RCC 7860 (cell line): ENCODE measurements at regions not wholly inside any gene's neighbourhood (a gene's known extent, or its start where the extent isn't known, plus 50 kb on each side); places are given as distances from the start of the nearest gene placed in this dataset.
A peak's percentile ranks its signal among the peaks of the same experiment; 100 is the strongest.
"Not testable (repeated sequence)": the region's sequence is repeated elsewhere in the genome, so short reads cannot be mapped to it uniquely, and the experiment has no call there.

Experiments
- DNase-seq: peaks from one replicate; pipeline ENCODE4 v3.0.0-alpha.2; 2015; ENCODE audit warnings: low spot score
- FAIRE-seq: peaks from 2 replicates; lab custom pipeline; 2012; peaks lifted over from hg19 to GRCh38; lab: Jason Lieb, UNC

DNA sequence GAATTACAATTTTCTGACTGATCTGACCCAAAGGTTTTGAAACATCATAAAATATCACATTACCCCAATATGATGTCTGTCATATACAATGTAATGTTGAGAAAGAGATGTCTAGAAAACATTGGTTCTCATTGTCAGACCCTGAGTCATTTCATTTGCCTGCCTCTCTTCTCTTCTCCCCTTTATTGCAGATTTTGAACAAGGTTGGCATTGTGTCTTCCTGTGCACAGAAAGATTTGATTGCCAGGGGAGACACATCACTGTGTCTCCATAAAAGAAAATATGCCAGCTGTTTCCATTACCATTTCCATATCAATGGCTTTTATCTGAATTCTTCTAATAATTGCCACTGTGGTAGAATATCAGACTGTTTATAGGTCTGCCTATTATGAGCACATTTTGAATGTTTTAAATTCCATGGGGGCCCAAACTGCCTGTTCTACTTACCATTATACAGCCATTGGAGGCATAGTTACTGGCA, 65.6 kb downstream of the IFI44 start:
- DNase-seq (no peak), FAIRE-seq (no peak)

DNA sequence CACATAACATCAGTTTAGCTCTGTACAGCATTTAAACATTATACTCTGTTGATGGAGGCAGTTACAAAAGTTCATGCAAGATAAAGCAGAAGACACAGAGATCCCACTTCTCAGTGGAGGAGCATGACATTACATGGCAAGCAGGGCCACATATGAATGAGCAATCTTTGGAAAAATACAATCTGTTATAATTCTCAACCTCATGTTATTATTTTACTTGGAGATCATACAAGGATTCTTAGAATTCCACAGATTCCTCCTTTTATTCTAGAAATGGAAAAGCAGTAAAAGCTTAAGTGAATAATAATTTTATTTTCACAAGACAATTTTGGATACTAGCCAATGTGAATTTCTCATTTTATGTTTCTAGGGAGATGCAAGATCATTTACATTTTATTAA, 66.6 kb downstream of the IFI44 start:
- DNase-seq, result no peak
- no peak for FAIRE-seq

DNA sequence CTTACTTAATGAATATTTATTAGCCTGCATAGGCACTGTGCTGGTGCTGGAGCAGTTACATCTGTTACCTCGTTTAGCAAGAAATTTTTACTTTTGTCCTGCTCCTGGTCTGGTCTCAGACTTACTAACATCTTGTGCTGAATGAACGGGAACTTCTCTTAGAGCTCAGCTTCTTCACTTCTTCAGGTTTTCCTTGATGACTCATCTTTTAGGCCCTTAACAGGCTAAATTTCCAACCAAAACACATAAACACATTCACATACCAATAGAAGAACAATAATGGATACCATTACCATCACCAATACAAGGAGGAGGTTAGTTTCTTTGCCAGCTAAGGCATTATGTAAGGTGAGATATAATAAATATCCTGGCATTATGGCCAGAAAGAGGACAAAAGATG, 68.9 kb downstream of the IFI44 start:
- DNase-seq, result no peak
- FAIRE-seq, result no peak

DNA sequence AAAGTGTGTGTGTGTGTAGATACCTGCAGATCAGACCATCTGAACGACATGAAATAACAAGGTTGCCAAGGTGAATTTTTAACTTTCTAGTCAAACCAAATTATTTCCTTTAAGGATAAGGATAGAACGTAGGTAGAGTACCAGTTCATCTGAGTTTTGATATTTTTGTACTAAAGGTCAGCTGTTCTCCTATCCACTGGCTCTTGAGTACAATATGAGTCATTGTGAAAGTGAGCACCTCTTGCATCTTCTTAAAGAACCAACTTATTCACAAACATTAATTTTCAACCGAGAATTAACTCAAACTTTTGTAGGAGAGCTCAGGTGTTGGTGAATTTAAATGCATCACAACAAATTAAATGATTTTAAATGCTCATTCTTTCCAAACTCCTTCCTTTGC, 71.5 kb downstream of the IFI44 start:
- FAIRE-seq (no peak), DNase-seq (no peak)

DNA sequence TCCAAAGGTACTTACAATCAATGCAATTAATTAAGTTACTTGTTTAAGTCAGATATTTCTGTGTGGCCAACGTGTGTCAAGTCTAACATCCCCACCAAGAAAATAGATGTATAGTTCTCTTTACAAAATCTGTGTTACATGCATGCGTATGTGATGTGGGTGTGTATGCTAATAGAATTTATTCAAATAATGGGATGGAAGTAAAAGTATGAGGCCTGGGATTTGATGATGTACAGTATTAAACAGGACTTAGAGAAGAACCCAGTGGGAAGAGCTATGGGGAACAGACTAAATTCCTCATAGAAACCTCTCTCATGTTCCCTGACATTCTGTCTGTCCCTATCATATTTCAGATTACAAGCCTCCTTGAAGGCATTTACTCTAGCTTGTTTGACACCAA, 72.5 kb downstream of the IFI44 start:
- FAIRE-seq, result no peak
- no peak for DNase-seq

DNA sequence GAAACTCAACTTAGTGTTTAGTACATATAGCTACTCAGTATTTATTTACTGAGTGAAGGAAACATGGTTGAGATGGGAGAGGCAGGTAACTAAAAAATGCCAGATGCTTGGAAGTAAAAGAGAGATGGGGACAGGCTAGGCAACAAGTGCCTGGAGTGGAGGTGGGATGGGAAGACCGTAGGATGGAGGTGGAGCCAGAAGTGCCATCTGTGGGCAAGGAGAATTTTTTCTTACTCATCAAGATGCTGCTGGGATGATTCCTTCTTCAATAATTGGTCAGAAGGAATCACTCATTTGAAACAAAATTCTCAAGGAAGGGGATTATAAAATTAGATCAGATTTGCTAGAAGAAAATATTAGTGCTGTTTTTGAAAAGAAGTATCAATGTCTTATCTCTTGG, 72.9 kb downstream of the IFI44 start:
- no peak for DNase-seq
- FAIRE-seq, result no peak

DNA sequence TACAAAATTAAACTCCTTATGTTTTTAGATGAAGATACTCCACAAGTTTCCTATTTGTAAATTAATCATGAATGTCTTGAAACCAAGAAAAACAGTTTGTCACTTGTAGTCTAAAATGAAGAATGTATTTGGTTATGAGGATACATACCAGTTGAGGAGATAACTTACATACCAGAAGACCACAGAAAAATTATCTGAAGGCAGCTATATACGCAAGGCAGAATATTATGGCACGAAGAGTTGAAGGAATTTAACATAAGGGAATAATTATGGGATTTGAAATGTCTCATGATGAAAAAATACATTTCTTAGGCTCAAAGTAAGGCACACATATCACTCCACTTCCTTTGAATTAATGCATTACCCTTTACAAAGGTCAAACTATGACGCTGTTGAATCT, 73.3 kb downstream of the IFI44 start:
- FAIRE-seq, result no peak
- no peak for DNase-seq

DNA sequence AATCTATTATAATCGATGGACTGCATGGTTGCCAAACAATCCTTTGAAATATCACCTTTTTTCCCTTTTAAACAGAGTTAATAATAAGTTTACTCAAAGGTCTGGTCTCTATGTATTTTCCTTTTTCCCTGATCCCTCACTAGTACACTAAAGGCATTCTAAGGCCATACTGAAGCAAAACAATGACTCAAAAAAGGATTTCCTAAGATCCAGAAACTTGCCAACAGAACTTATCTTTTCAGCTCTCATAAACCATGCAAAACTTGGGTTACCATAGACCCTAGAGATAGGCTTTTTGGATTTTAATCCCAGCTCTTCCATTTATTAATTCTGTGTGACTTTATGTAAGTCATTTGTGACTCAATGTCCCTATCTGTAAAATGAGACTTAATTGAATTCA, 77.1 kb downstream of the IFI44 start:
- no peak for FAIRE-seq

DNA sequence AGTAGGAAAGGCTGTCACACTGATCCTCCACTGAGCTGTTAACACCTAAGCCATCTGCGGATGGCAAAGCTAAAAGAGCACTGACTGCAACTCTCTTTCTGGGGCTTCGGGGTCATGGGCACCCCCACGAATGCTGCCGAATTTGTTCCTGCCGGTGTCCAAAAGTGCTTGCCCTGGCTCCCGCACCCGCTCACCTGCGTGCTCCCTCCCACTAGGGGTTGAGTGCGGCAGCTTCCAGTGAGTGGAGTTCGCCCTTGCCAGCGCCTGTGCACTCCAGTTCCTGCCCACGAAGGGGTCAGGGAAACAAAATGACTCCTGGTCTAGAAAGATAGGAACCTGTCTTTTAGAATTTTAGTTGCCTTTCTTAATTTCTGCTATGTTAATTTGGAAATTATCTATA, 78.7 kb downstream of the IFI44 start:
- DNase-seq (no peak), FAIRE-seq (no peak)

More for the DNA sequence above, 77.1 kb downstream of the IFI44 start:
- no peak for DNase-seq

DNA sequence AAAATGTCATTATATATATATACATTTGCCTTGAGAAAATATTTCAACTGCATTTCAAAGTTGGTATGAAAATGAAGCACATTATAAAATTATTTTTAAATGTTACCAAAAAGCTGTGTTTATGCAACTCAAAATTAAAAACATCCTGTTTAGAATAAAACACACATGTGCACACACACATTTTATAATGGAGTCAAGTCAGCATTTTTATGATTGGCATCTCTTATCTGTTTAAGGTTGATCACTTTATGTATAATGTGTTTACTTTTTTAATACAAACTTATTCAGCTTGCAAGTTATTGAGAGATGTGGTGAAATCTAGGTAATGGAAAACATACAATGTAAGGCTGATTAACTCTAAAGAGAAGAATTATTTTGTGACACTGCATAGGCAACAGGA, 80.4 kb downstream of the IFI44 start:
- no peak for FAIRE-seq
- DNase-seq, result no peak

DNA sequence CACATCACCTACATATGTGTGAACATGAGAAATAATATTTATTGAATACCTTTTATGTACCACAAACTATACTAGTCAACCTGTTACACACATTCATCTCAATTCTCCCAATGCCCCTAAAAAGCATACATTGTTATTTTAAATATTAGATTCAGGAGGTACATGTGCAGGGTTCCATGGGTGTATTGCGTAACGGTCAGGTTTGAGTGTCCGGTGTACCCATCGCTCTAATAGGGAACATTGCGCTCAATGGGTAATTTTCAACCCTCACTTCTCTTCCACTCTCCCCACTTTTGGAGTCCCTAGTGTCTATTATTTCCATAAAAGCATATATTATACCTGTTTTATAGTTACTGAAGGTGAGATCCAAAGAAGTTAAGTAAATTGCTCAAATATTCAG, 82.0 kb downstream of the IFI44 start:
- FAIRE-seq (no peak), DNase-seq (no peak)

DNA sequence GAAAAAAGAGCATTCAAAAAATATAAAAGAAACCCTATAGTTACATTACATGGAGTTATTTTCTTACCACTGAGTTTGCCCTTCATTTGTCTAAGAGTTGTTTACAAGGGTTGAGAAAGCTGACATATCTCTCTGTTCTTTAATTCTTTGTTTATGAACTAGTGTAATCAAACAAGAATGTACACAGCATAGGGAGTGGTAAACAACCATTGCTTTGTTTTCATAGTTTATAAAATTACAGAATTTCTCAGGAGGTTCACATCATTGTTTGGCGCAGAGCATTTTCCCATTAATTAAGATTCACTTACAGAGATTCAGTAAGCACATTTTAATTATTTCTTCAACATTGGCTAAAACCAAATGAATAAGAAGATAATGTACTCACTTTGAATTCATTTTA, 87.6 kb downstream of the IFI44 start:
- no peak for FAIRE-seq
- DNase-seq, result no peak

DNA sequence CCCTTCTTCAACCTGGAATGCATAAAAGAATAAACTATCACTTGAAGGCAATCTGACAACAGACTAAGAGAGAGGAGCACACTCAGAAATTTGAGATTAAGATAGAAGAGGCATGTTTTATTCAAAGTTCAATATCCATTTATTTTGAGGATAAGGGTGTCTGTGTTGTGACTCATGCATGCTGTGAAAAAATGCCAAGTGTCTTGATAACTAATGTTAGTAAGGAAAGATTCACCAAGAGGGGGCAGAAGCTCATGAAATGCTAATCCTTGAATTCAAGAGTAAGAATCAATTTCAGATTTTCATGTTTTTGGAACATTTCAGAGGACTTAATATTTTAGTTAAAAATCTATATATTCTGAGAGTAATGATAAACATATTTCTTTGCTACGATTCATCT, 94.0 kb downstream of the IFI44 start:
- DNase-seq (no peak), FAIRE-seq (no peak)

DNA sequence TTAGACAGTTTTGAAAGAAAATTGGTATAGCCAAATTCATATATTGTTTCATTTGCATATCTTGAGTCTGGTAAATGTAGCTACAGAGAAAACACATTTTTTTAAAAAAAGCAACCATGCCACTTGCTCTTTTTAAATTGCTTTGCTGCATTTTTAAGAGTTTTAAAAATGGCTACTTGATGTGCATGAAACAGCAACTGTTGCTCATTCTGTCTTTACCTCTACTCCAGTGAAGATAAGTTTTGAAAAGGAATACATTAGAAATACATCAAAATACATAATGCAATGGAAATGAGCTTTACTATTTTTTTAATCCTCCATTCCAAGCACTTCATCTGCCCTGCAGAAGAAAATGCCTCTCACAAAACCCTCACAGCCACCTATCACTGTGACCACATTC, 95.5 kb downstream of the IFI44 start:
- DNase-seq (no peak), FAIRE-seq (no peak)

DNA sequence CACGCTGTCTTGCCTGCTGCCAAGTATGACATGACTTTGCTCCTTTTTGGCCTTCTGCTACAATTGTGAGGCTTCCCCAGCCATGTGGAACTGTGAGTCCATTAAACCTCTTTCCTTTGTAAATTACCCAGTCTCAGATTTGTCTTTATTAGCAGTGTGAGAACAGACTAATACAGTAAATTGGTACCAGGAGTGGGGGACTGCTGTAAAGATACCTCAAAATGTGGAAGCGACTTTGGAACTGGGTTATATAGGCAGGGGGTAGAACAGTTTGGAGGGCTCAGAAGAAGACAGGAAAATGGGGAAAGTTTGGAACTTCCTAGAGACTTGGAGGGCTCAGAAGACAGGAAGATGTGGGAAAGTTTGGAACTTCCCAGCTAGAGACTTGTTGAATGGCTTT, 104.0 kb downstream of the IFI44 start:
- DNase-seq, FAIRE-seq: not testable (repeated sequence)

DNA sequence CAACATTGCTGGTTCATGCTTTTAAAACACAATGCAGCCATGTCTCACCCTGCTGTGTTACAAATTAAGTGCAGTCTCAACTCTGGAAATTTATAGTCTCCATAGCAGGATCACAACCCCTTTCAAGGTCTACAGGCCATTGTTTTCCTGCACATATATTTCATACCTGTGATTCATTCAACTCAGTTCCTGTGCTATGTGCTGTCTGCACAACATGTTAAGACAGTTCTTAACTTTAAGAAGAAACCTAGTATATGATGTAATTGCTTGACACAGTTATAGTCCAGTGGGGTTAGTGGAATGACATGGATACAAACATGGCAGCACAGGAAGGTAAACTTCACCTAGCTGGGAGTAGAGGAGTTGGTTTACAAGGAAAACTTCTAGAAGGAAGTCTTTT, 106.4 kb downstream of the IFI44 start:
- DNase-seq (no peak), FAIRE-seq (no peak)

DNA sequence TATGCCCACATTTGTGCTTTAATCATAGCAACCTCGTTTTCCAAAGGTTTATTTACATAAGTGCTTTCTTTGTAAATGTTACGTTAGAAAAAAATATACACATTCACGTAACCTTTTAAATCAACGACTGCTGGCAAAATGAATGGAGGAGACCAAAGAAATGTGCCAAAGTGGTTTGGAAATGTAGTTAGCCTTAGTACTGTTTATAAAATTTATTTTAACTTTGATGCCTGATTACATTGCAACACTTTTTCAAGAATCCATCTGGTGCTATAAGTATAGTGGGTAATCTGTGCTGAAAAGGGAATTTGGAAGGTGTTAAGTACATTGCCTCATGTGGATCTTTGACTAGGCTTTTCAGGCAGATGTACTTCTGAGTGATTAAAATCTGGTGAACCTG, 108.9 kb downstream of the IFI44 start:
- no peak for FAIRE-seq
- no peak for DNase-seq

DNA sequence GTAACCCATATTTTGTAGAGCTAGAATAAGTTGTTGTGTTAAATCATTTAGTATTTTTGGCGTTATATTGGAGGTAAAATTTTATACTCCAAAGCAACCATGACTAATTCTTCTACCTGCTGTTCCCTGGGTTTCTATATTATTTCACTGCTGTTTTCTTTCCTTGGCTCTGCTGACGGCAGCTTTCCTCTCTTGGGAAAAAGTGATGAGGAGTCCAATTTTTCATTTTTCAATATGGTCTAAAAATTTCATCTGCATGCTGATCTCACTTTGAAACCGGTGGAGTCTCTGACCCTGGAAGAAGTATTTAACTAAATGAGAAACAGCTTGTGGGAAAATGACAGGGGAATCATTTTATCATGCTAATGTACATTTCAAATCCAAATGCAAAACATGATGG, 110.2 kb downstream of the IFI44 start:
- DNase-seq (no peak), FAIRE-seq (no peak)

DNA sequence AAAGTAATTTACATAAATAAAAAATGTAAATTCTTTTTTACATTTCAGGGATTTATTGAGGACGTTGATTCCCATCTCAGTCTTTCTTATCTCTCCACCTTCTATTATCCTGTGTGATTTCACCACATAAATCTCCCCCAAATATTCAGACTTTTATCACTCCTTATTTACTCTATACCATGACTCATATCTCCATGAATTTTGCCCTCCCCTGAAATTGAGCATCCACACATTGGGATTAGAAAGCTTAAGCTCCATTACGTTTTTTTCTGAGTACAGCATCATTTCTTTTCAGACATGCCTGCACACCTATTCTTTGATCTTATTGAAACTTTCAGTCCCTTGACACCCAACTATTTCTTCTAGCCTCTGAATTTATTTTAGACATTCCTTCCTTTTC, 111.2 kb downstream of the IFI44 start:
- DNase-seq (peak; percentile 18), FAIRE-seq (no peak)

DNA sequence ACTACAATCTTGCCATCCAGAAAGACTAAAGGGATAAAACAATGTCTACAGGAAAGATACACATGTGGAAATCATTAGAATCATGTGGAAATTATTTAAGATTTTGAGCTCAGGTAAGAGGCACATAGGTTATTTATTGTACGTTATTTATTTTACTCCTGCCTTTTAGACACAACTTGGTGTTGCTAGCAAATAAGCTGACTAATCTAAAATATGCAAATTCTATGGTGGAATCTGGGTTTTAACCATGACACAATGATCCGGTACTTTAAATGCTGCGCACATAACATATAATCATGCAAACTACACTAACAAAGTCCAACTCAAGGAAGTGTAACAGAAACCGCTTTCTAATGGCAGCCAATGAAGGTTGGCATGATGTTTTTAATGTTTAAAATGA, 112.5 kb downstream of the IFI44 start:
- FAIRE-seq (no peak), DNase-seq (no peak)

DNA sequence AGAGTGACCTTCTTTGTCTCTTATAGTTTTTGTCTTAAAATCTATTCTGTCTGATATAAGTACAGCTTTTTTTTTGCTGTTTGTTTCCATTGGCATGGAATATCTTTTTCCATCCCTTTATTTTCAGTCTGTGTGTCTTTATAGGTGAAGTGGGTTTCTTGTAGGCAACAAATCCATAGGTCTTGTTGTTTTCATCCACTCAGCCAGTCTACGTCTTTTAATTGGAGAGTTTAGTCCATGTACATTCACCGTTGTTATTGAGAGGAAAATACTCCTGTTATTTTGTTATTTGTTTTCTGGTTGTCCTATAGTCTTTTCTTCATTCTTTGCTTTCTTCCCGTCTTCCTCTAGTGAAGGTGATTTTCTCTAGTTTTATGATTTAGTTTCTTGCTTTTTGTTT, 115.9 kb downstream of the IFI44 start:
- DNase-seq (no peak), FAIRE-seq (no peak)

DNA sequence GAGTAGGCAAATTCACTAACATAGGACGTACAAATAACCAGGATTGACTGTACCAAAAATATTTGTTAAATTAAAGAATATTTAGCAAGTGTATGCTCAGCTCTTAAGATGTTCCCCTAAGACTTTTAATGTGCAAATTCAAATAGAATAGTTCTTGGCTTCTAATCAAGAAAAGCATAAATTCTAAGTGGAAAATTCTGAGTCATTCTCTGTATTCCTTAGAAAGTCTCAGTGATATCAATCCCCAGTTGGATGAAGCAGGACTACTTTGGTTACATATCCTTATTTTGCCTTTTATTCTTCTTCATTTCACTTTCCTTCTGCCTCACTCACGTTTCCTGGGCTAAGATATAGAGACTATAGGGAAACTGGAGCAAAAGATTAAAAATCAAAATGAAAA, 130.2 kb downstream of the IFI44 start:
- FAIRE-seq (no peak), DNase-seq (no peak)

DNA sequence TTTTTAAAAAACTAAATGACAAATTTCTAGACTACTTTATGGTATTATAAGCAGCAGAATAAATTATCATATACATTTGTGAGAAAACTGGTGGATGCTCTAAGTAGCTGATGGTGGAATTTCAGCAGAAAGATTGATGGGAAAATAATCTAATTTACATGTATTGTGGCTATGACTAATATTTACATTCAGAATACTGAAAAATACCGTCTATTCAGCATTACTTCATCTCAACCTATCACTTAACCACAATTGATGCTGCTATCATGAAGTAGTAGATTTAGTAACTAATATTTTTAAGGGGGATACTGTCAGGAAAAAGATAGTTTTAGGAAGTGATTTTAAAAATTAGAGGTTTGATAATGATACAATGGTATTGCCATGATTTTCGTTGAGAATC, 137.9 kb downstream of the IFI44 start:
- no peak for DNase-seq
- FAIRE-seq, result no peak

DNA sequence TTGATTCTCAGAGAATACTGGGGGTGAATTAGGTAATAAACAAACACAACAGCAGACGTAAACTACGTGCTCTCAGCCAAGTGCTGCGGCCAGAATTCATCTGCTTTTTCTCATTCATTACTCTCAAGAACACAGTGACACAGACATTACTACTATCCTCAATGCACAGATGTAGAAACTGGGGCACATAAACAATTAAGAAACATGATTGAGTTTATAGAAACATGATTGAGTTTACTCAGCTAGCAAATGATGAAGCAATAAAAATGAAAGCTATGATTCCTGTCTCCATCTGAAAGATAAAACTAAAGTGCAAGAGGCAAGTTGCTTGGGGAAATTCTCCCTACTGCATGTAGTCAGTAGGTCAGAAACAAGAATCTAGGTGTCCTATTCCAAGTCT, 140.5 kb downstream of the IFI44 start:
- DNase-seq (no peak), FAIRE-seq (no peak)
